Neural cell (in vitro differentiated cells): ENCODE measurements at regions not wholly inside any gene's neighbourhood (a gene's known extent, or its start where the extent isn't known, plus 50 kb on each side); places are given as distances from the start of the nearest gene placed in this dataset.

ENCODE experiments used
- EP300 ChIP-seq: fragments of 450-650 bp; conservative IDR thresholded peaks from 2 replicates; pipeline ENCODE4 v1.6.1; 2014; ENCODE audit warnings: antibody characterized with exemption, mild to moderate bottlenecking, moderate library complexity; ENCODE audit not compliant: poor library complexity, severe bottlenecking
- EZH2 ChIP-seq: fragments of 200-600, 300-800 bp; shearing (Covaris generic), sonication (generic); IDR thresholded peaks from 2 replicates; pipeline ENCODE4 v1.6.1; 2014; ENCODE audit warnings: antibody characterized with exemption, low read length, borderline replicate concordance, mild to moderate bottlenecking; ENCODE audit not compliant: insufficient read depth, poor library complexity, severe bottlenecking
- MXI1 ChIP-seq: fragments of 450-650 bp; conservative IDR thresholded peaks from 2 replicates; pipeline ENCODE4 v1.6.1; 2014; ENCODE audit warnings: antibody characterized with exemption, mild to moderate bottlenecking; ENCODE audit not compliant: poor library complexity, severe bottlenecking
- POLR2AphosphoS5 ChIP-seq: IDR thresholded peaks from 2 replicates; pipeline ENCODE4 v1.6.1; 2012
- SMC3 ChIP-seq: fragments of 450-650 bp; conservative IDR thresholded peaks from 2 replicates; pipeline ENCODE4 v1.6.1; 2014; ENCODE audit warnings: antibody characterized with exemption, mild to moderate bottlenecking, moderate library complexity; ENCODE audit not compliant: poor library complexity
- TAF1 ChIP-seq: IDR thresholded peaks from 2 replicates; pipeline ENCODE4 v1.6.1; 2012; ENCODE audit warnings: low read depth
- TF ChIP-seq, protein P1 (sequence below): fragments of 450-650 bp; IDR thresholded peaks from 2 replicates; pipeline ENCODE4 v1.5.1; 2014; ENCODE audit warnings: antibody characterized with exemption, mild to moderate bottlenecking, moderate library complexity; ENCODE audit not compliant: poor library complexity, severe bottlenecking
- TF ChIP-seq, protein P2 (sequence below): IDR thresholded peaks from 2 replicates; pipeline ENCODE4 v1.6.1; 2012; ENCODE audit warnings: borderline replicate concordance

DNA sequence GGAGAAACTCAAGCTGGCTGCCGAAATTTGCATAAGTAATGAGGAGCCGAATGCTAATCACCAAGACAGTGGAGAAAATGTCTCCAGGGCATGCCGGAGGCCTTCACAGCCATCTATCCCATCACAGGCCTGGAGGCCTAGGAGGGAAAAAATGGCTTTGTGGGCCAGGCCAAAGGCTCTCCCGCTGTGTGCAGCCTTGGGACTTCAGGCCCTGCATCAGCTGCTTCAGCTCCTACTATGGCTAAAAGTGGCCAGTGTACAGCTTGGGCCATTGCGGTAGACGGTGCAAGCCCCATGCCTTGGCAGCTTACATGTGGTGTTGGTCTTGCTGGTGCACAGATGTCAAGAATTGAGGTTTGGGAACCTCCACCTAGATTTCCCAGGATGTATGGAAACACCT, 162.6 kb upstream of the FAM47A start:
- TF ChIP-seq MXI1 (no peak), POLR2AphosphoS5 (no peak), TAF1 (no peak), EZH2 (no peak), EP300 (no peak), SMC3 (no peak)
- TF ChIP-seq, protein P1, sequence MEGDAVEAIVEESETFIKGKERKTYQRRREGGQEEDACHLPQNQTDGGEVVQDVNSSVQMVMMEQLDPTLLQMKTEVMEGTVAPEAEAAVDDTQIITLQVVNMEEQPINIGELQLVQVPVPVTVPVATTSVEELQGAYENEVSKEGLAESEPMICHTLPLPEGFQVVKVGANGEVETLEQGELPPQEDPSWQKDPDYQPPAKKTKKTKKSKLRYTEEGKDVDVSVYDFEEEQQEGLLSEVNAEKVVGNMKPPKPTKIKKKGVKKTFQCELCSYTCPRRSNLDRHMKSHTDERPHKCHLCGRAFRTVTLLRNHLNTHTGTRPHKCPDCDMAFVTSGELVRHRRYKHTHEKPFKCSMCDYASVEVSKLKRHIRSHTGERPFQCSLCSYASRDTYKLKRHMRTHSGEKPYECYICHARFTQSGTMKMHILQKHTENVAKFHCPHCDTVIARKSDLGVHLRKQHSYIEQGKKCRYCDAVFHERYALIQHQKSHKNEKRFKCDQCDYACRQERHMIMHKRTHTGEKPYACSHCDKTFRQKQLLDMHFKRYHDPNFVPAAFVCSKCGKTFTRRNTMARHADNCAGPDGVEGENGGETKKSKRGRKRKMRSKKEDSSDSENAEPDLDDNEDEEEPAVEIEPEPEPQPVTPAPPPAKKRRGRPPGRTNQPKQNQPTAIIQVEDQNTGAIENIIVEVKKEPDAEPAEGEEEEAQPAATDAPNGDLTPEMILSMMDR: no peak
- TF ChIP-seq, protein P2, sequence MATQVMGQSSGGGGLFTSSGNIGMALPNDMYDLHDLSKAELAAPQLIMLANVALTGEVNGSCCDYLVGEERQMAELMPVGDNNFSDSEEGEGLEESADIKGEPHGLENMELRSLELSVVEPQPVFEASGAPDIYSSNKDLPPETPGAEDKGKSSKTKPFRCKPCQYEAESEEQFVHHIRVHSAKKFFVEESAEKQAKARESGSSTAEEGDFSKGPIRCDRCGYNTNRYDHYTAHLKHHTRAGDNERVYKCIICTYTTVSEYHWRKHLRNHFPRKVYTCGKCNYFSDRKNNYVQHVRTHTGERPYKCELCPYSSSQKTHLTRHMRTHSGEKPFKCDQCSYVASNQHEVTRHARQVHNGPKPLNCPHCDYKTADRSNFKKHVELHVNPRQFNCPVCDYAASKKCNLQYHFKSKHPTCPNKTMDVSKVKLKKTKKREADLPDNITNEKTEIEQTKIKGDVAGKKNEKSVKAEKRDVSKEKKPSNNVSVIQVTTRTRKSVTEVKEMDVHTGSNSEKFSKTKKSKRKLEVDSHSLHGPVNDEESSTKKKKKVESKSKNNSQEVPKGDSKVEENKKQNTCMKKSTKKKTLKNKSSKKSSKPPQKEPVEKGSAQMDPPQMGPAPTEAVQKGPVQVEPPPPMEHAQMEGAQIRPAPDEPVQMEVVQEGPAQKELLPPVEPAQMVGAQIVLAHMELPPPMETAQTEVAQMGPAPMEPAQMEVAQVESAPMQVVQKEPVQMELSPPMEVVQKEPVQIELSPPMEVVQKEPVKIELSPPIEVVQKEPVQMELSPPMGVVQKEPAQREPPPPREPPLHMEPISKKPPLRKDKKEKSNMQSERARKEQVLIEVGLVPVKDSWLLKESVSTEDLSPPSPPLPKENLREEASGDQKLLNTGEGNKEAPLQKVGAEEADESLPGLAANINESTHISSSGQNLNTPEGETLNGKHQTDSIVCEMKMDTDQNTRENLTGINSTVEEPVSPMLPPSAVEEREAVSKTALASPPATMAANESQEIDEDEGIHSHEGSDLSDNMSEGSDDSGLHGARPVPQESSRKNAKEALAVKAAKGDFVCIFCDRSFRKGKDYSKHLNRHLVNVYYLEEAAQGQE: no peak
